PC-3 (cell line): ENCODE measurements at regions not wholly inside any gene's neighbourhood (a gene's known extent, or its start where the extent isn't known, plus 50 kb on each side); places are given as distances from the start of the nearest gene placed in this dataset.

Experiments
- EZH2 ChIP-seq: fragments of 300-600 bp; sonication (generic); IDR thresholded peaks from one replicate; pipeline ENCODE4 v1.6.1; 2017; ENCODE audit warnings: antibody characterized with exemption, mild to moderate bottlenecking, low read length; ENCODE audit not compliant: unreplicated experiment
- TF ChIP-seq, protein P1 (sequence below): fragments of 300-600 bp; sonication (generic); conservative IDR thresholded peaks from 2 replicates; pipeline ENCODE4 v1.5.1; 2017; ENCODE audit warnings: antibody characterized with exemption, low read depth, mild to moderate bottlenecking, low read length

GRCh38 chr2:239819091-239819973 lies 205.8 kb downstream of the NDUFA10 start:
- TF ChIP-seq, protein P1, sequence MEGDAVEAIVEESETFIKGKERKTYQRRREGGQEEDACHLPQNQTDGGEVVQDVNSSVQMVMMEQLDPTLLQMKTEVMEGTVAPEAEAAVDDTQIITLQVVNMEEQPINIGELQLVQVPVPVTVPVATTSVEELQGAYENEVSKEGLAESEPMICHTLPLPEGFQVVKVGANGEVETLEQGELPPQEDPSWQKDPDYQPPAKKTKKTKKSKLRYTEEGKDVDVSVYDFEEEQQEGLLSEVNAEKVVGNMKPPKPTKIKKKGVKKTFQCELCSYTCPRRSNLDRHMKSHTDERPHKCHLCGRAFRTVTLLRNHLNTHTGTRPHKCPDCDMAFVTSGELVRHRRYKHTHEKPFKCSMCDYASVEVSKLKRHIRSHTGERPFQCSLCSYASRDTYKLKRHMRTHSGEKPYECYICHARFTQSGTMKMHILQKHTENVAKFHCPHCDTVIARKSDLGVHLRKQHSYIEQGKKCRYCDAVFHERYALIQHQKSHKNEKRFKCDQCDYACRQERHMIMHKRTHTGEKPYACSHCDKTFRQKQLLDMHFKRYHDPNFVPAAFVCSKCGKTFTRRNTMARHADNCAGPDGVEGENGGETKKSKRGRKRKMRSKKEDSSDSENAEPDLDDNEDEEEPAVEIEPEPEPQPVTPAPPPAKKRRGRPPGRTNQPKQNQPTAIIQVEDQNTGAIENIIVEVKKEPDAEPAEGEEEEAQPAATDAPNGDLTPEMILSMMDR, result no peak
- no peak for TF ChIP-seq EZH2
